ENCODE measurements at regions not wholly inside any gene's neighbourhood (a gene's known extent, or its start where the extent isn't known, plus 50 kb on each side); places are given as distances from the start of the nearest gene placed in this dataset.

- no peak for DNase-seq
These were observed 92.7 kb downstream of the PCSK1 start for GRCh38 chr5:96340357-96340756.

GRCh38 chr5:96339862-96340261 is 93.2 kb downstream of the PCSK1 start:
- no peak for DNase-seq

DNA sequence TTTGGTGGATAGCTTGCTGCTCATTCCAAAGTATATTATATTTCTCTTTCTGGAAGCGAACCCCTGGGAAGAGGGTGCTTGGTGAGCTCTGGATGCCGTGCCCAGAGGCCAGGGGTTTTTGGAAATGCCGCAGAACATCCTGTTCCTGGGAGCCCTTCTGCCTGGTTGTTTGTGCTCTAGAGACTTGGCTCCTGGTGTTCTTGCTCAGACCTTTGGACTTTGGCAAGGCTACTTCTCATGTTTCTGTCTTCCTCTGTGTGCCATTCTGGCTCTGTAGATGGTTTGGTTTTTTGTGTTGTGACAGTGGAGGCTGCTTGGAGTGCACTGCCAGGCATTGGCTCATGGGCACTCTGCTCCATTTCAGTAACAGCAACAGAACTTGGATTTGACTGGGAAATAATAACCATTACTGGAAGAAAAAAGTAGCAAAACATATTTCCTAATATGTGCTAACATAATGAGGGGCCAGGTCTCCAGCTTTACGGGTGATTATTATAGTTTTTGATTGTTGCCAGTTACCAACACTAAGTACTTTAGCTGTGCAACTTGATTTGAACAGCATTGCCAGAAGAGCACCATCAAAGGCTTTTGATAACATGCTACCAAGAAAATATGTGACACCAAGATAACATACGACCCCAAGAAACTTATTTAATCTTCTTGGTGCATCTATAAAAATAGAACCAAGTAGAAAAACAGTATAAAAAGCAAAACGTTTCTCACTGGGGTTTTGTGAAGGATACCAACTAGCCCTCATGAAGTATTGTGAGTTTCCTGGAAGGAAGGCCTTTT is 94.2 kb downstream of the PCSK1 start:
- DNase-seq: no peak

DNA sequence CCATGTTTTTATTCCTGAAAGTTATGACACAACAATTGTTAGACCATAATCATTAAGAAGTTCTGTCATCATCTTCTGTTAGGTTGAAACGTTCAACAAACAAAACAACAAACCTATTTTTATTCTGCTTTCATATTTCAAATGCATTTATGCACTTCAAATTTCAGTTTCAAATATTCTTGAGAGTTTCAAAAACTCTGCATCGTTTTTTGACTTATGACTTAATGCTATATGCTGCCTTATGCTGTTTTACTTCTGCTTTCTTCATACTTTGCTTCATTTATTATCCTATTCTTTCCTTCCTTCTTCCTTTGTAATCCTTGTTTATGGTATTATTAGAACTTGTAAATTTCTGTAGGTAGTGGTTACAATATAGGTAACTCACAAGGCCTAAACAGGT is 95.0 kb downstream of the PCSK1 start:
- no peak for DNase-seq

DNA sequence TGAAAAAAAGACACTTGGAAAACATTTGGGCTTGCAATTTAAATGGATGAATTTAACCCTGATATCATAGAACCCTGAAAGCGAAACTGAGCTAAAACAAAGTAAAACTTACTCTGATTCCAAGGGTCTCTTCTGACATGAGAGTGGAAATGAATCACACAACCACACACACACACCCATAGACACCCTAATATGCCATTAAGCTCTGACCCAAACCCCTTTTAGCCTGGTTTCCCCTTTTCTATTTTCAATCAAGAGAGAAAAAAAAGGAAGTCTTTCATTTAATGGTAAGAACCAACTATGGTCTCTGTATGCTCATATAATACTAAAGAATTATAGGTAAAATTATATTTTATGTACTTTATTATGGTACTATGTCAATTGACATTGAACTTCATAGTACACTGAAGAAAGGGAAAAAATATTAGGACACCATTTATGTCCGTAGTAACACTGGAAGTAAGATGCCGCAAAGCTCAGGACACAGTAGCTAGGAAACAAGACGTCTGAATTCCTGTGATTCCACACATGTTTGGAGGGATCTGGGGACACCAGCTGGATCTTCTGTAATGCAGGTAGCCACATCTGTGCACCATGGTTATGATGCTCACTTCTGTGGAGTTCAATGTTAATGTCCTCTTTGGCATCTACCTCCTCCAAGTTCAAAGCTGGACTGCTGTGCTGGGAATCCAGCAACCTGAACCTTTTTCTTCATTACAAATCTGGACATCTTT is 95.8 kb downstream of the PCSK1 start:
- no peak for DNase-seq

DNA sequence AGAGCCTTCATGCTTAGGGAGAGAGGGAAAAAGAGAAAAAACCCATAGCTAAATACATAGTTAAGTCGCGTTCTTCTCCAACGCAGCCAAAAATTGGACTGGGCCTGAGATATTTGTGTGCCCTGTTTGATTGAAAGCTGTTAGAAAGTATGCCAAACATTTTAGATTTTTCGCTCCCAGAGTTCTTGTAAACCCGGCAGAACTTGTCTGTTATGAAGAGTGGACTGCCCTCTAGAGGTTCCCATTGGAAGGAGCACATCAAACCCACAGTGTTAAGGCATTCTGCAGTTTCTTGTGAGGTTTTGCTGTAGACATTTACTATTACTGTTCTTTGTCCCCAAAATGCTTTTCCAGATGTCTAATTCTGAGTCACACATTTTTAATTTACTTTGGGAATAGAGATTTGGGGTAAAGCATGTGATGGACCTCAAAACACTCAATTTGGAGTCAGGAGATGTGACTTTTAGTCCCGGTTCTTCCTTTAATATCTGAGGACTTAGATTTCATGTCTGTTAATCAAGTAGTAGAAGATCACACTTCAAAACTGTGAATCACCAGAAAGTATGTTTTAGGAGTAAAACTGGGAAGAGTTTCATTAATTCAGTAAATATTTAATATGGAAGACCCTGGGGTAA is 96.6 kb downstream of the PCSK1 start:
- DNase-seq: peak; percentile 57 to 60

DNA sequence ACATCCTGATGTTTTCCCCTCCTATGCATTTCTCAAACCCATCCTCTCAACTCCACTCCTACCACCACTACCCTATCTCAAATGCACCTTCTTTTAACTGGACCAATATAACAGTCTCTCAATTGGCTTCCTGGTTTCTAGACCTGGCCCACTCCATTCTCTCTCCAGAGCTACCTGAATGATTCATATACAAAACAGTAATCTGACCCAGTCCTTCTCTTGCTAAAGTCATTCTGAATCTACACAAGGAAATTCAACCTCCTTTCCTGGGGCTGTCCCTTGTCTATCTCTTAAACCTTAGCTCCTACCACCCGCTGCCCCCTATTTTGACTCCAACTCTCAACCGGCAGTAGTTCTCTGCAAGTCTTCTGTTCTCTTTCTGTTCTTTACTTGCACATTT is 97.2 kb downstream of the PCSK1 start:
- DNase-seq: no peak

GRCh38 chr5:96333391-96333790 is 99.7 kb downstream of the PCSK1 start:
- DNase-seq: no peak

DNA sequence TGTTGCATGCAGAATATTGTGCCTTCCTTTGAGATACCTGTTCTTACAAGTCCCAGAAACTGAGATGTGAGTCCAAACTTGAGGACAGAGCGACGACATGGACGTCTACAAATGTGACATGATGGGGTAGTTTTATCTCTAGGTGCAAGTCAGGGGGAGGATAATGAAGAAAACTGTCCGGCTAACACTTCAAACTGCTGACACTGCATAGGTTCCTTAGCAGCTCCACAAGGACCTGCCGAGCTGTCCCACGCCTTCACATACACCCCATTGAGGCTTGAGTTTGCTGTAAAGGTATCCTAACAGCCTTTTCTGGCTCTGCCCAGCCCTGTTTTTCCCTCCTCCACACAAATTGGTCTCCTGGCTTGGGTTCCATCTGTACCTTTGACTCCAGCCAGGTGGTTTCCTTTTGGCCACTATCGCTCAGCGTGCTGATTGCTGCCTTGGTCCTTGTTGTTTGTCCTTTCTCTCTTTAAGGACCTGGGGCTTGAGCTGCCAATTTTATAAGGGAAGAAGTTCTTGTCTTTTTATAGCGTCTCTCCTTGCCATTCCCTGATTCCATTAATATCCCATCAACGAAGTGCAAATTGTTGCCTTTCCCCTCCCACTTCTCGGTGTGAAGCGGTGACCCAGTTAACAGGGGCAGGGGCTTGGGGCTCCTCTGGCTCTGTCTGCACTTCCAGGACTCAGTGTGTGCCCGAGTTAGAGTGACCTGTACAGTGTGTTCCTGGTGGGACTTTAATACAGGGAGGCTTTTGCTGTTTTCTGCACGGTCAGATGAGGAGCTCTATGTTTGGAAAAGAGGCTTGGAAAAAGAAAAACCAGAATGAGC is 100.3 kb downstream of the PCSK1 start:
- DNase-seq: no peak

DNA sequence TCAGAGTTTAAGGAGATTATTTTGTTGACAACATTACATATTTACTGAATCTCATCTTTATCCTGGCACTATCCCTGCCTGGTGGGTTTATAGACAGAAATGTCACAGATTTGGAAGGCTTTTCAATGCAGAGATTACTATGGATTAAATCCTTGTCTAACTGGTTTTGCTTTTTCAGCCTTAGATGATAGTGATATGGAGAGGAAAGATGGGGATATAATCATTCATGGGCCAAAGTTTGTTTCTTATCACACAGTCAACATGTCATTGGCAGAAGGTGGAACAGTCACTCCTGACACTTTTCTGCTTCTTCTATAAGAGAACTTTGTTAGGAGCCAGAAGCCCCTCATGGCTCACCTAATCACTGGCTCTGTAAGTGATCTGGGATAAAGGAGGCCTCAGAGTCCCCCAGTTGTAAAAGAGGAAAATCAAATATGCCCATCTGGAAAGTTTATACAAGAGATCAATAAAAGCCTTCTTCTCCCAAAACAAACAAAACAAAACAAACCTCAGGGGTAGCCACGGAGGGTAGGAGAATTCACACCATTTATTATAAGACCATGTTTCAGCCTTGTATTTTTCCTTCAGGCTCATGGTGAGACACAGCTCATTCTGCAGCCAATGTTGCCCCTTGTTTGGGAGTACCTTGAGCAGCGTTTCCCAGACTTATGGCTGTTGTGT is 101.2 kb downstream of the PCSK1 start:
- no peak for DNase-seq

- DNase-seq: no peak
These were observed 101.8 kb downstream of the PCSK1 start for GRCh38 chr5:96331210-96331609.

DNA sequence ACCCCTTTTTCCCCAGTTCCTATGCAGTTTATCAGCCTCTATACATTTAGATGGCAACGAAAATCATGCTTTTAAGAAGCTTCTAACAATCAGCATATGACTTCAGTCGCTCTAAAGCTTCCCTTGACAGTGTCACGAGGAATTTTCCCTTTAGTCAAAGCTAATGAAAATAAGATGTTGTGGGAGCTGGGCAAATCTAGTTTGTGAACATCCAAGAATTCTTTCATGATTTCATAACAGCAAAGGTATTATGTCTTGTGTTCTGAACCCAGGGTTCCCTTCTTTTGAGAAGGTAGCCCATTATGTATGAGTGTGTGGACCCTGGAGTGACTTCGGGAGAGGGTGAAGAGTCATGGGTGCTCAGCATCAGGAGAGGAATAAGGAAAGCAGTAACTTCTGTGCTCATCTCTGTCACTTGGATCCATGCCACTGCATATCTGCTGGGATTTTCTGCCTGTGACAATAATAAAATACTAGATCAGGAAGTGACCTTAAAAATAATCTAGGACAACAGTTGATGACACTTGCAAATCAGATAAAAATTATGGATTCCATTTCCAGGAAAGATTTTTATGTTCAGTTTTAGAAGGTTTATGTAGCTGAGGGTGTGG is 102.4 kb downstream of the PCSK1 start:
- no peak for DNase-seq

DNA sequence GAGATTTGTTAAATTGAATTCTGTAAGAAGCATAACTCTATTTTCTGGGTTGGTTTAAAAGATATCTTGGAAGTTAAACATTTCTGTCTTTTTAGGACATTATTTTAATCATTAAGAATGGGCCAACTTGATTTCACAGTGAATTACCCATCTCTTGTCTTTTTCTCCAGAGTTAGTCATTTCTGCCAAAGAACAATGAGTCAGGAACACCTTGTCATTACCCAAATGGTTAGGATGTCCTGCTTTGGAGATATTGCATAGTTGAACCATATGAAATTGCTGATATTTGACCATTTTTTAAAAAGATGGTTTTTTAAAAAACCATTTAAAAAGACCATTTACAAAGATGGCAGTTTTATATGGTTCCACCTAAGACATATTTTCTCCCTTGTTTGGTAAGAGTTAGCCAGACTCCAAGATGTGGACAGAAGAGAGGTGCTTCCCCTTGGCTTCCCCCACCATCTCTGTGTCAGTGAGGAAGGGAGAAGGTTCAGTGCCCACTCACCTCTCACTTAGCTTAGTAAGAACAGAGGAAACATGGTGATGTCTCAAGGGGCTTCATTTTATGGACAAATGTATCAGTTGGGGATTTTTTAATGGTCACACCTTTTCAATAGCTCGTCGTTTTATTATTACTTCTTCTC is 103.0 kb downstream of the PCSK1 start:
- no peak for DNase-seq

- no peak for DNase-seq
These were observed 103.8 kb downstream of the PCSK1 start for GRCh38 chr5:96329289-96329688.

DNA sequence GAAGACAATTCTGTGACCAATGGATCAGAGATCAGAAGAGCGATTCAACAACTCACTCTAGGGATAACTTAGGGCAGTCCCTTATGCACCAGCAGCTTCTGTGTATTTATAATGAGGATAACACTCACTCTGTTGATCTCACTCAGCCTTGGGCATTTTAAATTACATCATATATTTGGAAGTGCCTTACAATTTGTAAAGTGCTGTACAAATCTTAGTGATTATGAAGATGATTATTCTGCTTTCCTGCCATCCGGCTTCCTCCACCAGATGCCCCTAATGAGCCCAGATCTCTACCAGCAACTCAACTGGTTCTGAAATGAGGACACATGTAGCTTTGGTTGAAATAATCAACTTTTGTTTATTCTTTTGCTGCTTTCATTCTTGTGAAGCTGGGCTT is 105.3 kb downstream of the PCSK1 start:
- no peak for DNase-seq

- no peak for DNase-seq
These were observed 106.1 kb downstream of the PCSK1 start for GRCh38 chr5:96326902-96327301.

GRCh38 chr5:96324708-96325107 is 108.3 kb downstream of the PCSK1 start:
- no peak for DNase-seq

GRCh38 chr5:96322865-96323264 is 110.2 kb downstream of the PCSK1 start:
- DNase-seq: no peak

- no peak for DNase-seq
These were observed 110.8 kb downstream of the PCSK1 start for GRCh38 chr5:96322217-96322616.

- no peak for DNase-seq
These were observed 111.7 kb downstream of the PCSK1 start for GRCh38 chr5:96321345-96321744.

DNA sequence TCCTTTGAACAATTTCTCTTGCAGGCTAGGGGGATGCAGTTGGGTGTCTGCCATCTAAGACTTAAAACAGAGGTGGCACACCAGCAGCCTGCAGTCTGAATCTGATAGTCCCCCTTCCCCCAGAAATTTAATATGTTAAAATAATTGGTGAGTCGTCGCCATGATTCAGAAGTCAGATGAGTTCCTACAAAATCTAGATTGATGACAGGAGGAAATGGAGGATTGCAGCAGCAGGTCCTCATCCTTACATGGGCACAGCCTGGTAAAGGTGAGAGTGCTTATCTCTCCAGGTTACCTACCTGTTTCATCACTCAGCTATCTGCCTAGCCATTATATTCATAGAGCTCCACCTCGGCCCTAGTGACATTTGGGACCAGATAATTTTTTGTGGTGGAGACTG is 112.3 kb downstream of the PCSK1 start:
- DNase-seq: no peak
